GM12878 (cell line): ENCODE measurements at regions not wholly inside any gene's neighbourhood (a gene's known extent, or its start where the extent isn't known, plus 50 kb on each side); places are given as distances from the start of the nearest gene placed in this dataset.

Experiments used
- ATAC-seq: fragments of 200-7000 bp; cut with Tn5 transposase; 3 replicates; pipeline ENCODE4 v1.9.1; 2020; ENCODE audit warnings: mild to moderate bottlenecking, moderate library complexity
- BruUV-seq: library from RNA; stranded (reverse); fragments of 400-500 nt; replicated peaks from 2 replicates; lab custom pipeline; 2021; lab: Mats Ljungman, UMichigan
- CTCF ChIA-PET: fragments of 300-600 bp; sonication (Branson Sonifier 250); formaldehyde crosslinking; extraction: SDS; loops from one replicate; lab custom pipeline; 2021; ENCODE audit warnings: inconsistent platforms; lab: Yijun Ruan, JAX
- POLR2A ChIA-PET: fragments of 350-600 bp; formaldehyde crosslinking; extraction: SDS; loops from one replicate; lab custom pipeline; 2021; ENCODE audit warnings: inconsistent platforms; lab: Charles Lee
- RAD21 ChIA-PET: fragments of 300-600 bp; sonication (Branson Sonifier 250); formaldehyde crosslinking; loops from one replicate; lab custom pipeline; 2023; ENCODE audit warnings: antibody characterized with exemption; ENCODE audit not compliant: unreplicated experiment; lab: Charles Lee
- SMC1A ChIA-PET: fragments of 300-600 bp; sonication (Branson Sonifier 250); formaldehyde crosslinking; loops from one replicate; lab custom pipeline; 2023; ENCODE audit not compliant: unreplicated experiment, uncharacterized antibody; lab: Charles Lee
- DNase-seq: peaks from one replicate; pipeline ENCODE4 v3.0.0-alpha.2; 2011; ENCODE audit warnings: low read depth, low spot score
- FAIRE-seq: peaks from 3 replicates; lab custom pipeline; 2011; peaks lifted over from hg19 to GRCh38; lab: Jason Lieb, UNC
- H2AFZ ChIP-seq: 2 replicates; pipeline ENCODE4 v1.6.0; 2011; ENCODE audit warnings: low read depth, low read length, control low read depth; ENCODE audit not compliant: control insufficient read depth
- H3K27ac ChIP-seq: 2 replicates; pipeline ENCODE4 v1.5.1; 2011; ENCODE audit warnings: control low read depth; ENCODE audit not compliant: control insufficient read depth, insufficient read depth
- H3K27me3 ChIP-seq, 2 experiments: replicated peaks in 1 of 2; 2 replicates each; pipeline versions ENCODE4 v1.6.0 to v1.6.1; 2011; ENCODE audit warnings: low read length in 1 of 2; ENCODE audit not compliant: control insufficient read depth in 2 of 2, insufficient read depth in 2 of 2
- H3K36me3 ChIP-seq, 2 experiments: 2 replicates each; pipeline ENCODE4 v1.5.1; 2011; ENCODE audit warnings: low read length in 1 of 2; ENCODE audit not compliant: control insufficient read depth in 2 of 2, insufficient read depth in 2 of 2
- H3K4me1 ChIP-seq: 2 replicates; pipeline ENCODE4 v1.6.1; 2011; ENCODE audit warnings: mild to moderate bottlenecking, low read length, moderate library complexity, mixed read lengths; ENCODE audit not compliant: control insufficient read depth, insufficient read depth
- H3K4me2 ChIP-seq: 2 replicates; pipeline ENCODE4 v1.6.0; 2011; ENCODE audit warnings: control low read depth; ENCODE audit not compliant: control insufficient read depth, insufficient read depth
- H3K4me3 ChIP-seq: fragments of 200-600 bp; sonication (generic); 2 replicates; pipeline ENCODE4 v1.5.1; 2016
- H3K79me2 ChIP-seq: 2 replicates; pipeline ENCODE4 v1.6.0; 2011; ENCODE audit warnings: low read length; ENCODE audit not compliant: control insufficient read depth, insufficient read depth
- H3K9ac ChIP-seq: 2 replicates; pipeline ENCODE4 v1.8.0; 2011; ENCODE audit warnings: low read length, control low read depth, mixed read lengths; ENCODE audit not compliant: control insufficient read depth, insufficient read depth
- H3K9me3 ChIP-seq: replicated peaks from 3 replicates; pipeline ENCODE4 v1.5.1; 2011; ENCODE audit warnings: mild to moderate bottlenecking, low read length; ENCODE audit not compliant: control insufficient read depth, insufficient read depth
- H4K20me1 ChIP-seq: 2 replicates; pipeline ENCODE4 v1.6.0; 2011; ENCODE audit not compliant: control insufficient read depth, insufficient read depth
- ETV6 ChIP-seq, 2 experiments: fragments of 450-650 bp in 1 of 2; IDR thresholded peaks in 1 of 2; conservative IDR thresholded peaks in 1 of 2; 2 replicates each; pipeline ENCODE4 v1.6.1; 2014; ENCODE audit warnings: antibody characterized with exemption in 1 of 2, borderline replicate concordance in 1 of 2, low read depth in 1 of 2, mild to moderate bottlenecking in 1 of 2, moderate library complexity in 1 of 2
- IRF3 ChIP-seq: fragments of 450-650 bp; IDR thresholded peaks from 2 replicates; pipeline ENCODE4 v1.6.1; 2014; ENCODE audit warnings: mild to moderate bottlenecking
- MAX ChIP-seq: IDR thresholded peaks from 2 replicates; pipeline ENCODE4 v1.6.1; 2012; ENCODE audit warnings: low read depth, low read length, improper control_type of control experiment
- POLR2AphosphoS2 ChIP-seq: IDR thresholded peaks from 2 replicates; pipeline ENCODE4 v1.6.1; 2011; ENCODE audit warnings: low read depth, mild to moderate bottlenecking, low read length, improper control_type of control experiment, moderate library complexity
- RAD21 ChIP-seq: IDR thresholded peaks from 2 replicates; pipeline ENCODE4 v1.6.1; 2011; ENCODE audit warnings: mild to moderate bottlenecking, low read depth, low read length, moderate library complexity; ENCODE audit not compliant: insufficient read depth
- ZNF24 ChIP-seq: fragments of 450-650 bp; IDR thresholded peaks from 2 replicates; pipeline ENCODE4 v1.6.1; 2017; ENCODE audit warnings: antibody characterized with exemption, mild to moderate bottlenecking
- ZNF687 ChIP-seq: fragments of 450-650 bp; IDR thresholded peaks from 2 replicates; pipeline ENCODE4 v1.6.1; 2017; ENCODE audit warnings: mild to moderate bottlenecking, moderate library complexity
- WGBS: methylation state at CpG from one replicate; pipeline ENCODE4 v1.1.6; 2016; ENCODE audit warnings: low lambda C conversion rate; ENCODE audit not compliant: insufficient replicate concordance, insufficient coverage; ENCODE audit errors: missing lambda C conversion rate; 5-methylcytosine and 5-hydroxymethylcytosine counted together
- in situ Hi-C: fragments of 300-500 bp; cut with MboI; formaldehyde crosslinking; loops from 9 replicates; pipeline ENCODE4 v1.14.3; 2018; ENCODE audit warnings: mixed read lengths
- intact Hi-C: fragments of 100-400 bp; cut with micrococcal nuclease; formaldehyde crosslinking; loops from one replicate; pipeline ENCODE4 v1.14.2; 2022; ENCODE audit not compliant: unreplicated experiment

GRCh38 chr22:47389201-47389600, 626.8 kb downstream of the TBC1D22A start:
- no TSS peak for BruUV-seq
- ChIA-PET SMC1A (no interaction called here), RAD21 (no interaction called here), CTCF (interaction anchor here (0.9 kb wide), 1 partner anchor 1104 kb away, joined by 3 read pairs; no protein-coding TSS in a partner anchor), POLR2A (no interaction called here)
- Histone ChIP-seq H3K4me1 (no peaks in the 10 kb centered on the region), H3K27ac (no peak overlapping the region), H3K9me3 (no peaks in the 10 kb centered on the region; the same call in 2 of the 3 replicates), H3K79me2 (no peaks in the 10 kb centered on the region), H3K4me2 (no peak overlapping the region), H3K27me3 (no peaks in the 10 kb centered on the region), H3K36me3 (no peaks in the 10 kb centered on the region), H4K20me1 (no peaks in the 10 kb centered on the region), H3K9ac (no peak overlapping the region), H3K4me3 (no peak overlapping the region), H2AFZ (no peak overlapping the region)
- 21% methylated on average over 11 of the region's 11 CpGs for WGBS
- in situ Hi-C loops, result no loop called here
- ATAC-seq (no peak), DNase-seq (no peak), FAIRE-seq (no peak)
- TF ChIP-seq IRF3 (no peak), ETV6 (conservative IDR thresholded peaks at IDR 0.05 in 1 of 2, IDR thresholded peaks at IDR 0.05 in 1 of 2; ENCODE audit: borderline replicate concordance in 1 of 2, low read depth in 1 of 2) (no peak), ZNF687 (no peak), RAD21 (no peak), ZNF24 (no peak), MAX (no peak), POLR2AphosphoS2 (no peak)
- intact Hi-C loops, result no loop called here
